ENCODE measurements at regions not wholly inside any gene's neighbourhood (a gene's known extent, or its start where the extent isn't known, plus 50 kb on each side); places are given as distances from the start of the nearest gene placed in this dataset.

- H3K36me3 ChIP-seq (ENCODE audit: control insufficient read depth, insufficient read depth, low read length), result no peaks in the 10 kb centered on the region
Observed at GRCh38 chr16:51507286-51507685, 356.2 kb upstream of the SALL1 start.

GRCh38 chr16:51500306-51500705 is 349.2 kb upstream of the SALL1 start:
- Histone ChIP-seq H3K27me3 (ENCODE audit: control insufficient read depth, insufficient read depth, low read length) (no peaks in the 10 kb centered on the region), H3K4me3 (ENCODE audit: low read depth, low read length) (no peak overlapping the region), H3K27ac (no peak overlapping the region), H2AFZ (no peak overlapping the region), H3K9ac (no peak overlapping the region), H3K36me3 (ENCODE audit: control insufficient read depth, insufficient read depth, low read length) (no peaks in the 10 kb centered on the region), H3K4me2 (ENCODE audit: low read length) (no peak overlapping the region), H3K4me1 (no peaks in the 10 kb centered on the region), H3K79me2 (no peaks in the 10 kb centered on the region), H3K9me3 (ENCODE audit: control insufficient read depth, low read length) (no peaks in the 10 kb centered on the region)
- TF ChIP-seq, protein P1, sequence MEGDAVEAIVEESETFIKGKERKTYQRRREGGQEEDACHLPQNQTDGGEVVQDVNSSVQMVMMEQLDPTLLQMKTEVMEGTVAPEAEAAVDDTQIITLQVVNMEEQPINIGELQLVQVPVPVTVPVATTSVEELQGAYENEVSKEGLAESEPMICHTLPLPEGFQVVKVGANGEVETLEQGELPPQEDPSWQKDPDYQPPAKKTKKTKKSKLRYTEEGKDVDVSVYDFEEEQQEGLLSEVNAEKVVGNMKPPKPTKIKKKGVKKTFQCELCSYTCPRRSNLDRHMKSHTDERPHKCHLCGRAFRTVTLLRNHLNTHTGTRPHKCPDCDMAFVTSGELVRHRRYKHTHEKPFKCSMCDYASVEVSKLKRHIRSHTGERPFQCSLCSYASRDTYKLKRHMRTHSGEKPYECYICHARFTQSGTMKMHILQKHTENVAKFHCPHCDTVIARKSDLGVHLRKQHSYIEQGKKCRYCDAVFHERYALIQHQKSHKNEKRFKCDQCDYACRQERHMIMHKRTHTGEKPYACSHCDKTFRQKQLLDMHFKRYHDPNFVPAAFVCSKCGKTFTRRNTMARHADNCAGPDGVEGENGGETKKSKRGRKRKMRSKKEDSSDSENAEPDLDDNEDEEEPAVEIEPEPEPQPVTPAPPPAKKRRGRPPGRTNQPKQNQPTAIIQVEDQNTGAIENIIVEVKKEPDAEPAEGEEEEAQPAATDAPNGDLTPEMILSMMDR (IDR thresholded peaks at IDR 0.05), result no peak

More at GRCh38 chr16:51507286-51507685, 356.2 kb upstream of the SALL1 start:
- Histone ChIP-seq H3K4me3 (ENCODE audit: low read depth, low read length) (no peak overlapping the region), H3K9ac (no peak overlapping the region), H2AFZ (no peak overlapping the region), H3K4me1 (no peaks in the 10 kb centered on the region), H3K4me2 (ENCODE audit: low read length) (no peak overlapping the region), H3K79me2 (no peaks in the 10 kb centered on the region), H3K9me3 (ENCODE audit: control insufficient read depth, low read length) (no peaks in the 10 kb centered on the region), H3K27me3 (ENCODE audit: control insufficient read depth, insufficient read depth, low read length) (no peaks in the 10 kb centered on the region), H3K27ac (no peak overlapping the region)
- TF ChIP-seq, protein P1 (IDR thresholded peaks at IDR 0.05), result no peak

GRCh38 chr16:51497541-51498211 is 346.6 kb upstream of the SALL1 start:
- H3K9ac ChIP-seq, result no peak overlapping the region
- H3K27me3 ChIP-seq (ENCODE audit: control insufficient read depth, insufficient read depth, low read length), result no peaks in the 10 kb centered on the region
- no peaks in the 10 kb centered on the region for H3K9me3 ChIP-seq (ENCODE audit: control insufficient read depth, low read length)
- no peak overlapping the region for H2AFZ ChIP-seq
- H3K4me1 ChIP-seq, result no peaks in the 10 kb centered on the region
- no peaks in the 10 kb centered on the region for H3K79me2 ChIP-seq
- no peak overlapping the region for H3K4me3 ChIP-seq (ENCODE audit: low read depth, low read length)
- TF ChIP-seq, protein P1 (IDR thresholded peaks at IDR 0.05), result no peak
- no peaks in the 10 kb centered on the region for H3K36me3 ChIP-seq (ENCODE audit: control insufficient read depth, insufficient read depth, low read length)
- H3K27ac ChIP-seq, result no peak overlapping the region
- no peak overlapping the region for H3K4me2 ChIP-seq (ENCODE audit: low read length)

- TF ChIP-seq, protein P1 (IDR thresholded peaks at IDR 0.05), result no peak
- no peak overlapping the region for H3K4me3 ChIP-seq (ENCODE audit: low read depth, low read length)
- H3K79me2 ChIP-seq, result no peaks in the 10 kb centered on the region
- no peaks in the 10 kb centered on the region for H3K9me3 ChIP-seq (ENCODE audit: control insufficient read depth, low read length)
- H3K4me2 ChIP-seq (ENCODE audit: low read length), result peak overlapping the region; percentile 8
- no peaks in the 10 kb centered on the region for H3K27me3 ChIP-seq (ENCODE audit: control insufficient read depth, insufficient read depth, low read length)
- peak overlapping the region; percentile 43 for H2AFZ ChIP-seq
- H3K4me1 ChIP-seq, result peaks cover 9% of the 10 kb centered on the region
- H3K27ac ChIP-seq, result no peak overlapping the region
- H3K36me3 ChIP-seq (ENCODE audit: control insufficient read depth, insufficient read depth, low read length), result no peaks in the 10 kb centered on the region
- no peak overlapping the region for H3K9ac ChIP-seq
Observed at GRCh38 chr16:51490866-51491265, 339.8 kb upstream of the SALL1 start.

- peaks cover 9% of the 10 kb centered on the region for H3K4me1 ChIP-seq
- TF ChIP-seq, protein P1 (IDR thresholded peaks at IDR 0.05), result no peak
- H3K4me2 ChIP-seq (ENCODE audit: low read length), result no peak overlapping the region
- no peaks in the 10 kb centered on the region for H3K36me3 ChIP-seq (ENCODE audit: control insufficient read depth, insufficient read depth, low read length)
- no peak overlapping the region for H3K4me3 ChIP-seq (ENCODE audit: low read depth, low read length)
- H3K79me2 ChIP-seq, result no peaks in the 10 kb centered on the region
- H3K27ac ChIP-seq, result no peak overlapping the region
- H3K27me3 ChIP-seq (ENCODE audit: control insufficient read depth, insufficient read depth, low read length), result no peaks in the 10 kb centered on the region
- H3K9ac ChIP-seq, result no peak overlapping the region
- H3K9me3 ChIP-seq (ENCODE audit: control insufficient read depth, low read length), result no peaks in the 10 kb centered on the region
- no peak overlapping the region for H2AFZ ChIP-seq
Observed at GRCh38 chr16:51487880-51488279, 336.8 kb upstream of the SALL1 start.
